ENCODE measurements at regions not wholly inside any gene's neighbourhood (a gene's known extent, or its start where the extent isn't known, plus 50 kb on each side); places are given as distances from the start of the nearest gene placed in this dataset.

GRCh38 chr4:96154676-96155075, 314.8 kb downstream of the PDHA2 start:
- TF ChIP-seq, protein P1, sequence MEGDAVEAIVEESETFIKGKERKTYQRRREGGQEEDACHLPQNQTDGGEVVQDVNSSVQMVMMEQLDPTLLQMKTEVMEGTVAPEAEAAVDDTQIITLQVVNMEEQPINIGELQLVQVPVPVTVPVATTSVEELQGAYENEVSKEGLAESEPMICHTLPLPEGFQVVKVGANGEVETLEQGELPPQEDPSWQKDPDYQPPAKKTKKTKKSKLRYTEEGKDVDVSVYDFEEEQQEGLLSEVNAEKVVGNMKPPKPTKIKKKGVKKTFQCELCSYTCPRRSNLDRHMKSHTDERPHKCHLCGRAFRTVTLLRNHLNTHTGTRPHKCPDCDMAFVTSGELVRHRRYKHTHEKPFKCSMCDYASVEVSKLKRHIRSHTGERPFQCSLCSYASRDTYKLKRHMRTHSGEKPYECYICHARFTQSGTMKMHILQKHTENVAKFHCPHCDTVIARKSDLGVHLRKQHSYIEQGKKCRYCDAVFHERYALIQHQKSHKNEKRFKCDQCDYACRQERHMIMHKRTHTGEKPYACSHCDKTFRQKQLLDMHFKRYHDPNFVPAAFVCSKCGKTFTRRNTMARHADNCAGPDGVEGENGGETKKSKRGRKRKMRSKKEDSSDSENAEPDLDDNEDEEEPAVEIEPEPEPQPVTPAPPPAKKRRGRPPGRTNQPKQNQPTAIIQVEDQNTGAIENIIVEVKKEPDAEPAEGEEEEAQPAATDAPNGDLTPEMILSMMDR (IDR thresholded peaks at IDR 0.05; ENCODE audit: low read depth, low read length, poor library complexity, severe bottlenecking) = no peak
- no peak for TF ChIP-seq EZH2phosphoT487 (IDR thresholded peaks at IDR 0.05; ENCODE audit: borderline replicate concordance, low read length)

Measured in DOHH2 (cell line).